Epithelial cell of proximal tubule (primary cell): ENCODE measurements at regions not wholly inside any gene's neighbourhood (a gene's known extent, or its start where the extent isn't known, plus 50 kb on each side); places are given as distances from the start of the nearest gene placed in this dataset.

Source experiments
- DNase-seq: peaks from one replicate; pipeline ENCODE4 v3.0.0-alpha.2; 2011; ENCODE audit warnings: low read depth
- H3K4me3 ChIP-seq: 2 replicates; pipeline ENCODE4 v1.5.1; 2011; ENCODE audit warnings: low read depth, mild to moderate bottlenecking, low read length
- CTCF ChIP-seq: conservative IDR thresholded peaks from 2 replicates; pipeline ENCODE4 v1.5.1; 2012; ENCODE audit warnings: low read depth, mild to moderate bottlenecking, low read length

DNA sequence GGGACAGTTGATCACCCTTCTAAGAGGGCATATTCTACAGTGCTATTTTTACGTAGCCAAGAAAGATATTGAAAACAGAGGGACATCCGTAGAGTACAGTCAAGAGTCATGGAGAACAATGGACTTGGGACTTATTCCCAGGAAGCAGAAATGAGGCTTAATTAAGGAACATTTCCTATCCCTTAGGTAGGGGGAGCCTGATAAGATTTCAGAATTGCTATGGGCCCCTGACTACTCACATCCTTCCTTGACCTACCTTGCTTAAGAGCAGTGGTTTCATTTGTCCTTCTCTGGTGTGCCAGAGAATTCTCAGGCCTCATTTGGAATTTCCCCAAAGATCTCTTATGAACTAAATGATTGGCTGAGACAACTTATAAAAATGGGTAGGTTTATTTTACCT lies 189.5 kb upstream of the DTNBP1 start:
- no peak for DNase-seq
- TF ChIP-seq CTCF, result no peak
- H3K4me3 ChIP-seq, result no peak overlapping the region

DNA sequence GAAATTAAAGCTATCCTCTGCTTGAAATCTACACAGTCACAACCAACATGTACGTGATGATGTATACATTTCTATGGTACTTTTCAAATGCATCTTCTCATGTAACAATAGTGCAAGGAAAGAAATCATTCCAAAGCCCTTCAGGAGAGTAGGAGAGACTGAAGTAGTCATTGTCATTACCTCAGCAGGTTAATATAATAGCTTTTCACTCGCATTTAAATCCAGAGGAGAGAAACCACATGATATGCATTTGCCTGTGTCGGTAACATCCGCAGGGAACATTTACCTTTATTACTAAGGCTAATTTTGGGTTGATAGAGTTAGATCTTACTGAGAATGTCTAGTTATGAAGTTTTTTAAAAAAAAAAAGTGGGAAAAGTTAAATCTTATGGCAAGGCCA lies 186.6 kb upstream of the DTNBP1 start:
- no peak for DNase-seq

GRCh38 chr6:15845492-15845891 lies 182.7 kb upstream of the DTNBP1 start:
- TF ChIP-seq CTCF, result no peak
- no peak for DNase-seq
- H3K4me3 ChIP-seq, result no peak overlapping the region

More for the DNA sequence above, 186.6 kb upstream of the DTNBP1 start:
- no peak for TF ChIP-seq CTCF
- H3K4me3 ChIP-seq, result no peak overlapping the region

DNA sequence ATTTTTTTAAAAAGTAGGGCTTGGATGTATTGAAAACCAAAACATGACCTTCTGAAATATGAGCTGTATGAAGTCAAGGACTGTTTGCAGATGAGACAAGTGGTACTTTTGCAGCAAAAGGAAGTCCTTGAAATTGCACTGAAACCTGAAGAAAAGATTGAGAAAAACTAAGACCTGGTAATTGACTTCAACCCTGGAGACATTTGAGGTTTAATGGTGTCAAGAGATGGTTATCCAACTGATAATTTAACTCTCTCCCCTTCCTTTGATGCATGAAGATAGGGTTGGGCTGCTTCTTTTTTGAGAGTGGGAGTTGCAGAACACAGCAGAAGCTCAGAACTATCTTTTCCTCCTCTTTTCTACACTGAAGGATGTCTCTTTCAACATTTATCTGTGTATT lies 180.9 kb upstream of the DTNBP1 start:
- DNase-seq, result no peak
- TF ChIP-seq CTCF, result no peak
- H3K4me3 ChIP-seq, result no peak overlapping the region

DNA sequence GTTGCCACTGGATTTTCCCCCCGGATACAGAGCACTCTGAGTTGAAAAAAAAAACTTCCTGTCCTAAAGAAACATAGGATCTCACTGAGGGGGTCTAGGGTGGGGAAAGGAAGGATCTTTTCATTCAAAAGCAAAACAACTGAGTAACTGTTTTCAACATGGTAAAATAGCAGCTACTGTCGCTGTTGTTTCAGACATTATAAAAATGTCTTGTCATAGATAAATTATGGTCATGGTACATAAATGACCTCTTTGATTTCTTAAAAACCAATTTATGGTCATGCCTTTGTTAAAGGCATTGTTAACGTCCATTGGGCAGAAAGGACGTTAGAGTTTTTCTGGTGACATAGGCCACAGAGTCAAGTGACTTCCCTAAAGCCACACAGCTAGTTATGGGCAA lies 180.4 kb upstream of the DTNBP1 start:
- DNase-seq, result no peak
- H3K4me3 ChIP-seq, result no peak overlapping the region
- no peak for TF ChIP-seq CTCF

DNA sequence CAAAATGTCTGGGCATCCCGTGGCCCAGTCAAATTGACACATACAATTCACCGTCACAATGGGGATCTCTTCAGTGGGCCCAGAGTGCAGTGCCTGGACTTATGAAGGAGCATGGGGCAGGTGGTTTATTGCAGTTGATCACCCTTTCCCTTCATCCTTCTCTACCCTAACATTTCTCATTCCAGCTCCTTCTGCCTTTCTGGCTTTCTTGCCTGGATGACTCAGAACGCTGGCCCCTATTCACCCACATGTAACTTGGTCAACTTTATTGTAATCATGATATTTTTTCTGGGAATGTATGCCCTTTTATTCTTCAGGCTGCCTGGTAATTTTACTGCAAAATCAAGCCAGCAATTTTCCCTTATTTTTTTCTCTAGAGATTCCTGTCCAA lies 179.9 kb upstream of the DTNBP1 start:
- no peak for TF ChIP-seq CTCF

DNA sequence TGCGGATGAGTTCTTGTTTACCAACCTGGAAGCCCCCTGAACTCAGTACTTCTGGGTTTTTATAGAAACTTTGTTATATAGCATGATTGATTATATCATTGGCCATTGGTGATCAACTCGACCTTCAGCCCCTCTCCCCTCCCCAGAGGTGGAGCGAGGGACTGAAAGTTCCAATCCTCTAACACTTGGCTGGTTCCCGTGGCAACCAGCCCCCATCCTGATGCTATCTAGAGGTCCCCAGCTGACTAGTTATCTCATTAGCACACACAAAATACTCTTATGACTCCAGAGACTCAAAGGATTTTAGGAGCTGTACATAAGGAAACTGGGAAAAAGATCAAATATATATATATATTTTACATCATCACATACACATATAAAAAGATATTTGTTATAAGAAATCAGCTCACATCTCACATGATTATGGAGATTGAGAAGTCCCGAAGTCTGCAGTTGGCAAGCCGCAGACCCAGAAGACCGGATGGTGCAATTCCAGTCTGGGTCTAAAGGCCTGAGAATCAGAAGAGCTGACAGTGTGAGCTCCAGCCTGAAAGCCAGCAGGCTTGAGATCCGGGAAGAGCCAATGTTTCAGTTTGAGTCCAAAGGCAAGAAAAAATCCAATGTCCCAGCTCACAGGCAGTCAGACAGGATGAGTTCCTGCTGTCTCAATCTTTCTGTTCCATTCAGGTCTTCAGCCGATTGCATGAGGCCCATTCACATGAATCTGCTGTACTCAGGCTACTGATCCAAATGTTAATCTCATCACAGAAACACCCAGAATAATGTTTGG lies 179.3 kb upstream of the DTNBP1 start:
- no peak overlapping the region for H3K4me3 ChIP-seq
- no peak for DNase-seq
- TF ChIP-seq CTCF, result no peak

More for the DNA sequence above, 179.9 kb upstream of the DTNBP1 start:
- H3K4me3 ChIP-seq, result no peak overlapping the region
- DNase-seq, result no peak
